ENCODE measurements at regions not wholly inside any gene's neighbourhood (a gene's known extent, or its start where the extent isn't known, plus 50 kb on each side); places are given as distances from the start of the nearest gene placed in this dataset.

DNA sequence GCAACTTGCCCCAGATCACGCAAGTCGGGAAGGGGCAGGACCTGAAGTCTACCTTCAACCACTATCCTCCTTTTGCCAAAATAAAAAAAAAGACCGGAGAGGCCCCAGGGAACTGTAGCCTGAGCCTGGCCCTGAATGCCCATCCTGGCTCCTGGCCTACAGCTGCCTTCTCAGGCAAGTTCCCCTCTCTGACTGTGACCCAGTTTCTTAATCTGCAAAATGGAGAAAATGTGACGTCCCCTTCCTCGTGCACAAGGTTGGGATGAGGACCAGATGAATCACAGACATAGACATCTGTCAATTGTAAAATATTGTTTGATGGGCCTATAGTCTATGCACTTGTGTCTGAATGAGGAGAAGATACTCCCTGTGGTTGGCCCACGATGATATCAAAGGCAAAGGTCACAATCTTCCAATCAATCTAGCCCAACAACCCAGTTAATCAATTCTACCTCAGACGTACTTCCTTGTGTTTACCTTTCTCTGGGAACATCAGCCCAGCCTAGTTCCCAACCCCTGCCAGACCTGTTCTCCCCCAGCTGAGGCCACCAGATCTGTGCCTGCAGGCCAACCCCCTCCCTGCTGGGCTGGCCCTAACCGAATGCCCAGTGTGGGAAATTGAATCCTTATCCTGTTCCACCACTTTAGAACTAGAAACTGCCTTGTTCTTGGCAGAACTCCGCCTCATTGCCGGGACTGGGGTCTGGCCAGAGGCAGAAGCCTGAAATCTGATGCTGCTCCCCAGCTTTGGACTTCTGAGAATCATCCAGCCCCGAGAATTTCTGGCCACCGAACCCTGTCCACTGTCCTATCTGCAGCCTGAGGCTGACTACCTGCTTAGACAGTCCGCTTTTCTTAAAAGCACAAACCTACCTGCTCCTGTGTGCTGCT, 101.8 kb upstream of the LIPC start:
- no peak for DNase-seq (ENCODE audit: low spot score)

DNA sequence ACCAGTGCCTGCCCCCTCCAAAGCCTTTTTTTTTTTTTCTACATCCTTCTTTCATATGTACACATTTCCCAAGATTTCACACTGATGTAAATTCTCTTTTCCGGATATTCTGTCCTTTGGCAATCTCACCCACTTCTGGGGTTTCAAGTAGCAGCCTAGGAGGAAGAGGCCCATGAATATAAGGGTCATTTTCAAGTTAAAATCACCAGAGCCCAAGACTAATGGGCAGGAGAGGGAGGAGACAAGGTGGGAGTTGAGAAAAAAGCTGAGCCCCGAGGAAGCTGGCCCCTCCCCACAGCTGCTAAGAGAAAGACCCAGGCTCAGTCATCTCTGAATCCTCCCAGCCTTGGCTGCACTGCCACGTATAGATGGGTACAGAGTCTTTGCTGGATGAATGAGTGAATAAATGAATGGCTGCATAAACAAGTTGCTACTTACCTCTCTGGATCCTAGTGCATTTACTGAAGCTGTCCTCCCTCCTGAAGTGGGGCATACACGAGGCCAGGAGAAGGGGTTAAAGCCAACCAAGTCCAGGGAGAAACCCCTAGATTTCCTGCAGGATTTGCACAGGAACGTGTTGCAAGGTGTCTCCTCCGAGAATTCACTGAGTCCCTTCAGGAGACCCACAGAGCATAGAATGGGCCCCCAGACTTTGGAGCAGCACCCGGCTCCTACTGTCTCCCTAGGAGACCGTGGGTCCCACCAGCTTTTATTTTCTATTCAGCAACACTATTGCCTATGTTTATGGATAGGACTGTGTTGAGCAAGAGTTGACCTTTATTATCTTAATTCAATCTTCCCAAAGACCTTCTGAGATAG, 100.8 kb upstream of the LIPC start:
- no peak for DNase-seq (ENCODE audit: low spot score)

DNA sequence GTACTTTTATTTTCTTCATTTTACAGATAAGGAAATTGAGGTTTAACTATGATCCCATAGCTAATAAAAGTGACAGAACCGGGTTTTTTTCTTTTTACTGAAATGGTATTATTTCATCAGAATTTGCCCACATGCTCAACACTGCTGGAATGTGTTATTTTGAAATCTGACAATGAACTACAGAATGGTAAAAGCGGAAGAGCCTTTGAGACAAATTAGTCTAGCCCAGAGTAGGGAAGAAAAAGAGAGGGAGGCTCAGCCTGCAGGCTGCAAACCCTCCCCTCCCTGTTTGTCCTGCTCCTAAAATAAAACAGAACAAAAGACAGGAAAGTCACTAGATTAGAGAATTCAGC, 100.3 kb upstream of the LIPC start:
- DNase-seq (ENCODE audit: low spot score), result no peak

DNA sequence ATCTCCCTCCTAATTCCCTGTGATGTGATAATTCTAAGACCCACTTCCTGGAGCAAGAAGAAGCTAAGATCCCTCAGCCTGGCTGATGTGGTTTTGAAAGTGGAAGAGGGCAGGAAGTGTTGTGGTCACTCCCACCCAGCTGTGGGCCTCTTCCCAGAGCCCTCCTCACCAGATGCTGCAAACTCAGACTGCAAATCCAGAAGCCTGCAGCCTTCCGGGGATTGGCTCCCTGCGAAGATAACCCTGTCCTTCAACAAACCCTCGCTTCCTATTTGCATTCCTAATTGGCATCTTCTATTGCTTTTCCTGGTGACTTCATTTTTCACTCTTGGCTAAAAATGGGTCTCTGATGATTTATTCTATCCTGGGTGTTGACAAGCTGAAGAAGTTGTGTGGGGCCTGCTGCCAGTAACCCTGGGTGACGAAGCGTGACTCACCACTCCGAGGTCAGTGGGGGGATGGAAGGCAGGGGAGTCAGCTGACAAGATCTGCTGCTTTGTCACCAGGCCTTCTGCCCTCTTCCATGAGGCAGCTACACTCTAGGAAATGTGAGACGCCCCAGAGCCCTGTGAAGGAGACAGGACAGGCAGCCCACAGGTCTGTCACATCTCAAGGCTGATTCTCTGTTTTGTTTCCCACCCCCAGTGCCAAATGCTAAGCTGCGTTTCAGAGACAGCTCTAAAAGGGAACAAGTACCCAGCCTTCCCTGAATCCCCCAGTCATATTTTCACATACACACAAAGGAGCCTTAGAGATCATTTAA, 99.7 kb upstream of the LIPC start:
- peak; percentile 94 for DNase-seq (ENCODE audit: low spot score)

DNA sequence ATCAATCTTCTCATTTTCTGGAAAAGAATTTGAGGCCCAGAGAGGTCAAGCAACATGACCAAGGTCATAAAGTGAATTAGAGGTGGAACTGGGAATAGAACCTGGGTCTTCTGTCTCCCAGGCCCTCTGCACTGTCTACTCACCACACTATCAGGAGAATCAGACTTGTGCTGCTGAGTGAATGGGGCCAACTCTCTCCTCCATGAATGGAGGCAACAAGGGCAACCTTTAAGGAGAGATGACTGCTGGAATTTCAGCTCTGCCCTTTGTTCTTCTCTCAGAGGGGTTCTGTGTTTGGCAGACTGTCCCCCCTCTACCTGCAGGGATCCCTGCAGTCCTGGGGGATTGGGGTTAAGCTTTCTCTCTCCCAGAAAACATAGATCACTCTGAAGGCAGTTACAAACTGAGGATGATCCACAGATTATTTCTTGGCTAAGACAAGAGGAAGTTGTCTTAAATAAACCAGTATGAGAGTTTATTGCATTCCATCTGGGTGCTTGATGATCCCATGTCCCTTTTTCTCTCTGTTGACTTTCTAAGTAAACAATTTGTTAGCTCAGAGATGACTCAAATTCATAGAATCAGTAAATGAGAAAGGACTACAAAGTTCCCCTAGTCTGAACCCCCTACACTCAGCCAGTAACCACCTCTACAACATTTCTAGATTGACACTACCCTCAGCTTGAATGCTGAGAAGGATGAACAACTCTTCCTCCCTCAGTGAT, 99.0 kb upstream of the LIPC start:
- DNase-seq (ENCODE audit: low spot score), result no peak

DNA sequence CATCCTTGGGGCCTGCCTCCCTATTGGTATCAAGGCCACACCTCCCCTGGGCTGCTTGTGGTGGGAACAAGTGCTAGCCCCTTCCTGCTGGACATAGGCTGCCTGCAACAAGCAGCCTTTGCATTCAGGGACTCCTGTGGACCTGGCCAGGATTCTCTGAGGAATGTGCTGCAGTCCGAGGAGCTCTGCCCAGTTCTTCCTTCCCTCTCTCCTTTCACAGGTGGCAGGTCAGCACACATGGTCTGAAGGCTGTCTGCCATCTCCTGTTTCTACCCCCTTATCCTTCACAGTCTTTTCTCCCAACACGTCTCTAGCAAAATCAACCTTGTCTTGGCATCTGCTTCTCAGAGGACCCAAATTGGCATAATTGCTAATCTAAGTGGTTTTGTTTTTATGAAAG, 97.0 kb upstream of the LIPC start:
- DNase-seq (ENCODE audit: low spot score), result no peak

DNA sequence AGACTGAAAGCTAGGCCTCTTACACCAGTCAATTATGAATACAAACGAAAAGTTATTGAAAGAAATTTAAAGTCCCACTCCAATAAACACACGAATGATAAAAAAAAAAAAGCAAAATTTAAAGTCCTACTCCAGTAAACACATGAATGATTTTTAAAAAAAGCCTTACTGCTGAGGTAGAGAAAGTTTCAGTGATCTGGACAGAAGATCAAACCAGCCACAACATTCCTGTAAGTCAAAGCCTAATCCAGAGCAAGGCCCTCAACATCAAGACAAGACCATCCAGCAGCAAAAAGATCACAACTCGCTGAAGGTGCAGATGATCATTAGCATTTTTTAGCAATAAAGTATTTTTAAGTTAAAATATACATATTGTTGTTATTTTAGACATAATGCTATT, 95.6 kb upstream of the LIPC start:
- DNase-seq (ENCODE audit: low spot score), result no peak

DNA sequence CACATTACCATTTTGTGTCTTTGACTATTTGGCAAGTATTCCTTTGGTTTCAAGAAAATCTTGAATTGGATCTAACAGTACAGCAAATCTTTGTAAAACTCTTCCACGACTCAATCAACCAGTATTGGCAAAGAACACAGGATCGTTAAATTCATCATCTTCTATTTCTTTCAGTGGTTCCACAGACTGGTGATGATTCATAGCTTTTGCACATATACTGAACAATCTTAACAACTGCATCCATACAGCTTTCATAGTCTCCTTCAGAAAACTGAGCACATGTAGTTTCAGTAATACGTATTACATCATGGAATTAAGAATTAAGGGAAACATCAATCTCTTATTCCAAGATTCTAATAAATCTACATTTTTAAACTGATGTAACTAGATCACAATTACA, 91.6 kb upstream of the LIPC start:
- no peak for DNase-seq (ENCODE audit: low spot score)

DNA sequence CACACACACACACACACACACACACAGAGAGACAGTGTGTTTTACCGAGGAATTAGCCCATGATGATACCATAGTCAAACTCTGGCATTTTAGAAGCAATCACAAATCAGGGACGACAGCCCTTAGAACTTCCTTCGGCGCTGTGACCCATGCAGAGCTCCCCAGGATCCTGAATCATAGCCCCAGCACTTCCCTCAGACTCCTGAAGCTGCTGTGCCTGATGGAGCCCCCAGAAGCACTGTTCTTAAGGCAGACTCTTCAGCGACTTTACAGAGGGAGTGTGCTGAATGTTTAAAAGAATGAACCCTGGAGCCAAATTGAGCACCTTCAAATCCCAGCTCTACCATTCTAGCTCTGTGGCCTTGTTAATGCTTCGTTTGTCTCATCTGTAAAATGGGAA, 89.3 kb upstream of the LIPC start:
- no peak for DNase-seq (ENCODE audit: low spot score)

DNA sequence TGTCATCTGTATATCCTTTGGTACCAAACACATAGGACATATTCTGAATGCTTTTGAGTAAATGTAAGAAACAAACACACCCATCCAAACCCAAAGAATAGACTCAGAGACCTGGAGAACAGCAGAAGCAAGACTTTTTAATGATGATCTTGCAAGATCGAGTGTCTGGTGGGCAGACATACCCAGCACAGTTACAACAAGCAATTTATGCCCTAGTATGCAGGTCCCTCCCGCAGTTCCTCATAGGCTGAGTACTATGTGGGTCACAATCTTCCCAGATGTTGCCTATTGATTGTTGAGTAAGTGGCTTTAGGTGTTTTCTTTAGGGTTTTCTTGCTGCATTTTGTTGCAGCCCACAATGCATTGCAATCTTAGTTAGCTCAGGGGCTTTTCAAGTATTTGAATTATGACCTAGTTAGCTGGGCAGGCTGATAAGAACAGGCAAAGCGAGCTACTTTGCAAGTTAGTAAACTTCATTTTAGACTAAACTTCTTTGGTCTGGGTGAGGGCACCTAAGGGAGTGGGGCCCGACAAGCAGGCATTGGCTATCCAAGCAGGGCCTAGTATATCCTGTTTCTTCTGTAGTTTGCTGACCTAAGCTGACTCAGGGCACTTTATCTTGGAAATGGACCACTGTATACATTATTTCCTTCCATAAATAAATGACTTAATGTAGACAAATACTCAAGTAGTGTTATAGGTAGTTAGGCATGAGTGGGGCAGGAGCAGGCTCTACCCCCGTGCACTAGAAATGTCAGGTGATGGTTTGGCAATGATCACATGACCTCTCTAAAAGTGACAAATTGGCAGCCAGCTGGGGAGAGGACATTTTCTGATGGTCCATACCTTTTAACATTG, 87.3 kb upstream of the LIPC start:
- no peak for DNase-seq (ENCODE audit: low spot score)

DNA sequence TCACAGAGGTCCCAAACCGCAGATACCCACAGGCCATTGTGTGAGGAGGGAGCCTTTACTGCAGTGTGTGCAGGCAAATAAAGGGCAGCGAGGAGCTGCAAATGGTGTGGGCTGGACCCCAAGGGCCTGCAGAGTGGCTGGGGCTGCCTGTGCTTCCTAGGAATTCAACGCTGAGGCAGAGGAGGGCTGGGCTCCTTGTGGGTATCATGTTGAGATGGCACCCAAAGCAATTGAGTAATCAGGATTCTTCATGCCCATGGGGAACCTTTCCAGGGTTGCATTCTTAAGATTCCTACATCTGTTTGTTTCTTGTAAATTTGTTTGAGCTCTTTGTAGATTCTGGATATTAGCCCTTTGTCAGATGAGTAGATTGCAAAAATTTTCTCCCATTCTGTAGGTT, 85.4 kb upstream of the LIPC start:
- no peak for DNase-seq (ENCODE audit: low spot score)

DNA sequence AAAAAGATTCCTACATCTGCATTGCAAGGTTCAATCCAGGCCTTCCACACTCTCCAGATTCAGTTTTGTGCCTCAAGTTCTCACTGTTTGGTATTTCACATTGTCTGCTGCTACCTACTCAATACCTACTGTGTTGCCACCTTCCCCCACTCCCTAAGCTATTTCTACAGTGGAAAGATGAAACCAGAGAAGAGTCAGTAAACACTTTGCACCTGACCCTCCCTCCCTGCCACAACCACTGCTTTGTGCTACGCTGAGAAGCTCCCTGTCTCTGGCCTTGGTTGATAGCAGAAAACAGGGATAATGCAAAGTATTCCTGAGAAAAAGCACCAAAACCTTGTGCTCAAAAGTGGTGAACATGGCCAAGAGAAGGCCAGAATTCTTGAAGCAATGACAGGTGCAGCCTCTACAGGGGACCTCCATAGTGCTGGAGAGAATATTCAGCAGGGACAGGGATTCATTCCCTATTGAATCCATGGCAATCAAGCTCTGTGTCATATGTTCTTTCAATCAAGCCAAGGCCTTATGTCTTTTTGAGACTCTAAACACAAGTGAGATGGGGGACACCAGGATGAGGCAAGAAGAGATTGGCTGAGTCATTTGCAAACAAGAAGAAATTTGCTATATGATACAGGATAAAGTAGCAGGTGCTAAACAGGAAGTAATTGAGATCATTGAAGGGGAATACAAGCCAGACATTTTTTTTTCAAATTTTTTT, 83.5 kb upstream of the LIPC start:
- no peak for DNase-seq (ENCODE audit: low spot score)

DNA sequence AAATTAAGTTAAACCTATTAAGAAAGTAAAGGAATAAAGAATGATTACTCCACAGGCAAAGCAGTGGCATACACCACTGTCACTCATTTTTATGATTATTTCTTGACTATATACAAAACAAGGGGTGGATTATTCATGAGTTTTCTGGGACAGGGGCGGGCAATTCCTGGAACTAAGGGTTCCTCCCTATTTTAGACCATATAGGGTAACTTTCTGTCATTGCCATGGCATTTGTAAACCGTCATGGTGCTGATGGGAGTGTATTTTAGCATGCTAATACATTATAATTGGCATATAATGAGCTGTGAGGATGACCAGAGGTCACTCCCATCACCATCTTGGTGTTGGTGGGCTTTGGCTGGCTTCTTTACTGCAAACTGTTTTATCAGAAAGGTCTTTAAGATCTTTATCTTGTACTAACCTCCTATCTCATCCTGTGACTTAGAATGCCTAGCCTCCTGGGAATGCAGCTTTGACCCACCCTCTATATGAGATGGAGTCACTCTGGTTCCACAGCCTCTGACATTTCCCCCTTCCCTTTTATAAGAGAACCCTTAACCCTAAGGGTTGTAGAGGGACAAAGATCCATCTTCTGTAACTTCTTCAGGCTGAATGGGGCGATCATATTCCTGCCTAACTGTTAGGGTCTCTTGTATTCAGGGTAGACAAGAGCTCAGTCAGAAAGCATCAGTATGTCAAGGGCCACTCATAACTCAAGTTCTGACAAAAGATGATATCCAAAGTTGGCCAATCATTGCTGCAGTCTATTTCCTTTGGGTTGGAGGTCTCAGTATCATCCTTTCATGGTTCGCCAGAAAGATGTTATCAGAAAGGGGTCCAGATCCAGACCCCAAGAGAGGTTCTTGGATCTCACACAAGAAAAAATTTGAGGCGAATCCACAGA, 79.5 kb upstream of the LIPC start:
- no peak for DNase-seq (ENCODE audit: low spot score)

DNA sequence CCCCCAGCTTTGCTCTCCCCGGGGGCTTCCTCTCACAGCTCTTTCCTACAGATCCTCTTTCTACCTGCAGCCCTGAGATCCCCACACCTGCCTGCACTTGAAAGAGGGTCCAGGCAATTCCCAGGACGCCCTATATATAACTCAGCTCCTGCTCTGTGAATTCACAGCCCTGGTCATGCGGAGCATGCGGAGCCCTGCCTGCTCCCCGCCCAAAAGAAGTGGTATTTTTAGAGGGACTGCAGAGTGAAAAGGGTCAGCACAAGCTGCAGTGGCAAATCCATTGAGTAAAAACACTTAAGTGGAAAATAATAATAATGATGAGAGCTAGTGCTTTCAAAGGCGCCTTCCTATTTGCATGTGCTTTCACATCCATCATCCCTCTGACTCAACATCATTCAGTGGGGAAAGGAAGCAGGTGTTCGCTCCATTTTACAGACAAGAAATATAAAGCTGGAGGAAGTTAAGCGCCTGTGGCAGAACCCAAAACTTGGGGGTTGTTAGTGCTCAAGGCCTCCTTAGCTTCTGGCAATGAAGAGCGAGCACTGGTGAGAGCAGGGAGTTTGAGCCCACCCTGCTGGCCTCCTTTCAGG, 76.3 kb upstream of the LIPC start:
- DNase-seq (ENCODE audit: low spot score), result no peak

DNA sequence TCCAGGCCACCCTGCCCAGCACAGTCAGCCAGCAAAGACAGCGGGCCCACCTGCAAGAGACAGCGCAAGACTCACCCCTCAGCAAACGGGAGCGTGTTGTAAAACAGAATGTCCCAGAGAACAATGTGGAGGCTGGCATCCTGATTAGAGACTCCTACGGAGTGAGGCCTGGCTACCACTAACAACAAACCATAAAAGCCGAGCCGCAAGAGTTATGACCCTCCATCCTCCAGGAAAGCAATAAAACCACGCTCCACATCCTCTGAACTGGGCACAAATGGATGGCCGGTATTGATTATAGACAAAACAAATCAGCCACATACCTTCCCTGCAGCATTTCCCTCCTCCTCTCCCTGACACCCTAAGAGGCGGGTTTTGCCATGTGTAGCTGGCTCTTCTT, 75.8 kb upstream of the LIPC start:
- DNase-seq (ENCODE audit: low spot score), result no peak

DNA sequence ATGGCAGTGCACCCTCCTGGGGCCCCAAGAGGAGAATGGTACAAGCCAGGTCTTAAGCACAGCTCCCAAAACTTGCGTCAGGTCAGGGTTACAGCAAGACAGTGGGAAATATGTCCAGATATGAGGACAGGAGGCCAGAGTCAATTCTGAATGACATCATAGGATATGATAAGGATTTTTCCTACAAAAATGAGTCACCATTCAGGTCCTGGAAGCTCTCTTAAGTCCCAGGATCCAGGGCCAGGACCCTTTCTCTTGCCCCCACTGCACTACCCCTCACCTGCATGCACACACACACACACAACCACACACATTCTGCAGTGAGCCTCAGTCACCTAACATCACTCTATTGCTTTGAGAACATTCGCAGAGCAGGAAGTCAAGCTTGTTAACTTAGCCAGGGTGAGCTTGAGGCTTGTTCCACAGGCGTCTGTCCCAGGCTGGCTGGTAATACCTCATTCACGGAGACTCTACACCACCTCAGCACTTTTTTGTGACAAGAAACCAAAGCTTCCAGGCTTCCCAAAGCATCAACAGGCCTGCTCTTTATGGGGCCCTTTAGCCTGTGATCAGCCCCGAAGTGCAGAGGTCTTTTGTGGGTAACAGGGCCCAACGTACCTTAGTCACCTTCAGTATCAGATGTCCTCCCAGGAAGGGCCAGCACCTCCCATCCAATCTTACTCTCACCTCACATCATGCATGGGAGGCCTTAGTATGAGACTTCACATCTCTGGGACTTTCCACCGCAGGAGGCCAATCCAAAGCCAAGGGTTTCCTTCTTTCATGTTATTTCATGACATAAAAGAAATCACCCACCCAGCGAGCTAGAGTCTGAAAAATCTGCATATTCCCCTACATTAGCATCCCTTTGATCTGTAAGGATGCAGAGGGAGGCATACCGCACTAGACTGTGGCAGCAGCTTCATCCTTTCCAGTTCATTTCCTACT, 74.0 kb upstream of the LIPC start:
- peak; percentile 67 for DNase-seq (ENCODE audit: low spot score)

DNA sequence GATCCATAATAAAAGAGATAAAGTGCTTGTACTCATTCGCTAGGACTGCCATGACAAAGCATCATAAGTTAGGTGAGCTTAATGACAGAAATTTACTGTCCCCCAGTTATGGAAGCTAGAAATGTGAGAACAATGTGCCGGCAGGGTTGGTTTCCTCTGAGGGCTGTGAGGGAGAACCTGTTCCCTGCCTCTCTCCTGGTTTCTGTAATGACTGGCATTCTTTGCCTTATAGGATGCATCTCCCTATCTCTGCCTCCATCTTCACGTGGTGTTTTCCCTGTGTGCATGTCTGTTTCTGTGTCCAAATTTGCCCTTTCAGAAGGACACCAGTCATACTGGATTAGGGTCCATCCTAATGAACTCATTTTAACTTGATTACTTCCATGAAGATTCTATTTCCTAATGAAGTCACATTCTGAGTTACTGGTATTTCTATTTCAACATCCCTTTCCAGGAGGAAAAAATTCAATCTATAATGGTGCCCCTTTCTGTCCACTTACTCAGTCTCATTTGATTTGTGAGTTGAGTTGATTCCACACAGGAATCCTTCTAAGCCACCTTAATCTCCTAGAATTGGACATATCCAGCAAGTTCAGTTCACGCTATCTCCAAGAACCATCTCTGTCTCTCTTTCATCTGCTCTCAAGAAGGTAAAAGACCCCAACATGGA, 71.2 kb upstream of the LIPC start:
- DNase-seq (ENCODE audit: low spot score), result no peak
